OCI-LY7 (cell line): ENCODE measurements at regions not wholly inside any gene's neighbourhood (a gene's known extent, or its start where the extent isn't known, plus 50 kb on each side); places are given as distances from the start of the nearest gene placed in this dataset.

Experiments used
- BruUV-seq: library from RNA; stranded (reverse); fragments of 400-500 nt; replicated peaks from 2 replicates; lab custom pipeline; 2021; lab: Mats Ljungman, UMichigan
- CTCF ChIA-PET: fragments of 300-600 bp; sonication (Branson Sonifier 250); formaldehyde crosslinking; loops from one replicate; lab custom pipeline; 2022; ENCODE audit warnings: antibody characterized with exemption; ENCODE audit not compliant: unreplicated experiment; lab: Charles Lee
- POLR2A ChIA-PET: fragments of 300-600 bp; sonication (Branson Sonifier 250); formaldehyde crosslinking; loops from one replicate; lab custom pipeline; 2022; ENCODE audit warnings: antibody characterized with exemption; lab: Charles Lee
- DNase-seq: peaks from one replicate; pipeline ENCODE4 v3.0.0-alpha.2; 2015; ENCODE audit warnings: low spot score
- H2AFZ ChIP-seq: fragments of 200-600 bp; sonication (generic), shearing (Covaris generic); 2 replicates; pipeline ENCODE4 v1.6.1; 2014; ENCODE audit warnings: mild to moderate bottlenecking, antibody characterized with exemption, low read length, moderate library complexity
- H3K27ac ChIP-seq: fragments of 200-600 bp; sonication (generic); 2 replicates; pipeline ENCODE4 v1.5.1; 2014; ENCODE audit warnings: mixed run types, low read depth, mild to moderate bottlenecking, moderate library complexity, low read length, inconsistent platforms; ENCODE audit not compliant: poor library complexity, severe bottlenecking
- H3K36me3 ChIP-seq: fragments of 200-600 bp; sonication (generic); 2 replicates; pipeline ENCODE4 v1.6.1; 2014; ENCODE audit warnings: mild to moderate bottlenecking, antibody characterized with exemption, low read length, moderate library complexity, mixed read lengths; ENCODE audit not compliant: insufficient read depth
- H3K4me1 ChIP-seq: fragments of 200-600 bp; sonication (generic); 2 replicates; pipeline ENCODE4 v1.5.1; 2014; ENCODE audit warnings: mild to moderate bottlenecking, low read length; ENCODE audit not compliant: insufficient read depth, poor library complexity, severe bottlenecking
- H3K4me2 ChIP-seq: fragments of 200-600 bp; sonication (generic); 2 replicates; pipeline ENCODE4 v1.6.1; 2014; ENCODE audit warnings: mild to moderate bottlenecking, low read length
- H3K4me3 ChIP-seq: fragments of 200-600 bp; sonication (generic); 2 replicates; pipeline ENCODE4 v1.5.1; 2014; ENCODE audit warnings: mild to moderate bottlenecking, low read depth, low read length; ENCODE audit not compliant: poor library complexity, severe bottlenecking
- H3K79me2 ChIP-seq: fragments of 200-600 bp; sonication (generic); 2 replicates; pipeline ENCODE4 v1.6.1; 2016; ENCODE audit warnings: low read depth, mild to moderate bottlenecking, low read length, moderate library complexity, mixed read lengths; ENCODE audit not compliant: insufficient read depth
- H3K9me2 ChIP-seq: fragments of 200-600 bp; sonication (generic); 2 replicates; pipeline ENCODE4 v1.6.1; 2016; ENCODE audit warnings: mild to moderate bottlenecking, low read length, mixed read lengths; ENCODE audit not compliant: insufficient read depth
- H3K9me3 ChIP-seq: fragments of 200-600 bp; sonication (generic); 2 replicates; pipeline ENCODE4 v1.6.1; 2014; ENCODE audit warnings: mild to moderate bottlenecking, mixed run types, low read length, mixed read lengths
- H4K20me1 ChIP-seq: fragments of 200-600 bp; sonication (generic); 2 replicates; pipeline ENCODE4 v1.6.1; 2014; ENCODE audit warnings: mild to moderate bottlenecking, antibody characterized with exemption, low read length, moderate library complexity, mixed read lengths; ENCODE audit not compliant: insufficient read depth
- EZH2phosphoT487 ChIP-seq: fragments of 200-600 bp; sonication (generic); IDR thresholded peaks from 2 replicates; pipeline ENCODE4 v1.6.1; 2018; ENCODE audit warnings: low read depth, borderline replicate concordance, mild to moderate bottlenecking, mixed run types, antibody characterized with exemption, low read length, moderate library complexity, mixed read lengths
- intact Hi-C: fragments of 100-400 bp; cut with micrococcal nuclease; formaldehyde crosslinking; loops from one replicate; pipeline ENCODE4 v1.10.0; 2022; ENCODE audit not compliant: unreplicated experiment
- TF ChIP-seq, protein P1 (sequence below): fragments of 200-600 bp; sonication (generic); conservative IDR thresholded peaks from 2 replicates; pipeline ENCODE4 v1.5.1; 2014; ENCODE audit warnings: mild to moderate bottlenecking, antibody characterized with exemption, low read length, moderate library complexity, mixed read lengths

- Histone ChIP-seq H3K9me2 (no peaks in the 10 kb centered on the region), H3K4me1 (no peaks in the 10 kb centered on the region), H3K27ac (no peak overlapping the region), H4K20me1 (no peaks in the 10 kb centered on the region), H2AFZ (no peak overlapping the region), H3K36me3 (no peaks in the 10 kb centered on the region), H3K79me2 (no peaks in the 10 kb centered on the region), H3K4me3 (no peak overlapping the region), H3K4me2 (no peak overlapping the region), H3K9me3 (no peaks in the 10 kb centered on the region)
- ChIA-PET CTCF (no interaction called here), POLR2A (interaction anchor here (1.5 to 2.2 kb wide), 2 partner anchors 9 to 12 kb away, joined by 5 to 7 read pairs; no protein-coding TSS in a partner anchor)
- no peak for DNase-seq
- TF ChIP-seq EZH2phosphoT487: no peak
- TF ChIP-seq, protein P1, sequence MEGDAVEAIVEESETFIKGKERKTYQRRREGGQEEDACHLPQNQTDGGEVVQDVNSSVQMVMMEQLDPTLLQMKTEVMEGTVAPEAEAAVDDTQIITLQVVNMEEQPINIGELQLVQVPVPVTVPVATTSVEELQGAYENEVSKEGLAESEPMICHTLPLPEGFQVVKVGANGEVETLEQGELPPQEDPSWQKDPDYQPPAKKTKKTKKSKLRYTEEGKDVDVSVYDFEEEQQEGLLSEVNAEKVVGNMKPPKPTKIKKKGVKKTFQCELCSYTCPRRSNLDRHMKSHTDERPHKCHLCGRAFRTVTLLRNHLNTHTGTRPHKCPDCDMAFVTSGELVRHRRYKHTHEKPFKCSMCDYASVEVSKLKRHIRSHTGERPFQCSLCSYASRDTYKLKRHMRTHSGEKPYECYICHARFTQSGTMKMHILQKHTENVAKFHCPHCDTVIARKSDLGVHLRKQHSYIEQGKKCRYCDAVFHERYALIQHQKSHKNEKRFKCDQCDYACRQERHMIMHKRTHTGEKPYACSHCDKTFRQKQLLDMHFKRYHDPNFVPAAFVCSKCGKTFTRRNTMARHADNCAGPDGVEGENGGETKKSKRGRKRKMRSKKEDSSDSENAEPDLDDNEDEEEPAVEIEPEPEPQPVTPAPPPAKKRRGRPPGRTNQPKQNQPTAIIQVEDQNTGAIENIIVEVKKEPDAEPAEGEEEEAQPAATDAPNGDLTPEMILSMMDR: no peak
- intact Hi-C loops: no loop called here
- BruUV-seq: no TSS peak
Measured at GRCh38 chr12:67524861-67525616, 123.5 kb upstream of the DYRK2 start.

DNA sequence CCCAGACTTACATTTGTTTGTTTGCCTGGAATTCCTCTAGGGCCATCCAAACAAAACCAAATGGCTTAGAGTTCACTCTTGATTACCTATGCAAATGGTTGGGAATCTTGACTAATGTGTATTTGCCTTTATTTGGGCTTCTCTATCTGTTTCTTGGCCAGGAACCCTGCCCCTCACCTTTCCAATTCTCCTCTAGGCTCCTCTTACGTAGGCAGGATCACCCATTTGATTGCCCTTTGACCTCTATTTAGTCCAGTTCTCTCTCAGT is 123.0 kb upstream of the DYRK2 start:
- H3K4me3 ChIP-seq: no peak overlapping the region
- H4K20me1 ChIP-seq: no peaks in the 10 kb centered on the region
- ChIA-PET CTCF (no interaction called here), POLR2A (interaction anchor here (1.5 kb wide), 1 partner anchor 9 kb away, joined by 5 read pairs; no protein-coding TSS in a partner anchor)
- intact Hi-C loops: no loop called here
- TF ChIP-seq, protein P1: no peak
- no peak for TF ChIP-seq EZH2phosphoT487
- no peaks in the 10 kb centered on the region for H3K9me3 ChIP-seq
- no peak for DNase-seq
- no peak overlapping the region for H3K4me2 ChIP-seq
- no peak overlapping the region for H3K27ac ChIP-seq
- no peaks in the 10 kb centered on the region for H3K4me1 ChIP-seq
- H3K36me3 ChIP-seq: no peaks in the 10 kb centered on the region
- H3K9me2 ChIP-seq: no peaks in the 10 kb centered on the region
- no peaks in the 10 kb centered on the region for H3K79me2 ChIP-seq
- no TSS peak for BruUV-seq
- no peak overlapping the region for H2AFZ ChIP-seq

- Histone ChIP-seq H3K4me3 (no peak overlapping the region), H4K20me1 (no peaks in the 10 kb centered on the region), H3K4me1 (no peaks in the 10 kb centered on the region), H3K9me2 (no peaks in the 10 kb centered on the region), H3K9me3 (no peaks in the 10 kb centered on the region), H3K27ac (no peak overlapping the region), H3K79me2 (no peaks in the 10 kb centered on the region), H3K36me3 (no peaks in the 10 kb centered on the region), H2AFZ (no peak overlapping the region), H3K4me2 (no peak overlapping the region)
- CTCF ChIA-PET: no interaction called here
- no peak for TF ChIP-seq EZH2phosphoT487
- TF ChIP-seq, protein P1: no peak
- intact Hi-C loops: no loop called here
- no TSS peak for BruUV-seq
- POLR2A ChIA-PET: interaction anchor here (0.6 kb wide), 1 partner anchor 1421 kb away, joined by 3 read pairs; no protein-coding TSS in a partner anchor
- no peak for DNase-seq
Measured at GRCh38 chr12:67526129-67526528, 122.4 kb upstream of the DYRK2 start.
